ENCODE measurements at regions not wholly inside any gene's neighbourhood (a gene's known extent, or its start where the extent isn't known, plus 50 kb on each side); places are given as distances from the start of the nearest gene placed in this dataset.
"Not testable (repeated sequence)": the region's sequence is repeated elsewhere in the genome, so short reads cannot be mapped to it uniquely, and the experiment has no call there.

DNA sequence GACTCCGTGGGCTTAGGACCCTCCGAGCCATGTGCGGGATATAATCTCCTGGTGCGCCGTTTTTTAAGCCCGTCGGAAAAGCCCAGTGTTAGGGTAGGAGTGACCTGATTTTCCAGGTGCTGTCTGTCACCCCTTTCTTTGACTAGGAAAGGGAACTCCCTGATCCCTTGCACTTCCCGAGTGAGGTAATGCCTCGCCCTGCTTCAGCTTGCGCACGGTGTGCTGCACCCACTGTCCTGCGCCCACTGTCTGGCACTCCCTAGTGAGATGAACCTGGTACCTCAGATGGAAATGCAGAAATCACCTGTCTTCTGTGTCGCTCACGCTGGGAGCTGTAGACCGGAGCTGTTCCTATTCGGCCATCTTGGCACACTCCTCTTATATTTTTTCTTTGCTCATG, 95.1 kb upstream of the FRMD4B start:
- not testable (repeated sequence) for DNase-seq

DNA sequence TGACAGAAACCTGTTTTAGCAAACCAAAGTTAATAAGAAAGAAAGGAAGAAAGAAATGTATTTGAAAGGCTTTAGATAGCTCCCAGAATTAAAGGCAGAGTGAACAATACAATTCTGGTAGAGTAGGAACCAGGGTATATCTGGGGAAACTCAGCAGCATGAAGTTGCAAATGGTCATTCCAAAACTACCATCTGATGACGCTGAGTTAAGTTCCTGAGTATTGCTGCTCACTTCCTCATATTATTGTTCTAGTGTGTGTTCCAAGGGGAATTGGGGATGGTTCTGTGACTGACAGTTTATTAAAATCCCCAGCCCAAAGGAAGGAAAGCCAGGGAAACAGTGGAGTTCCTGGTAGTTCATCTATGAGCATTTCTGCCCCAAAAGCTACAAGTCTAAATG, 88.3 kb upstream of the FRMD4B start:
- no peak for DNase-seq

DNA sequence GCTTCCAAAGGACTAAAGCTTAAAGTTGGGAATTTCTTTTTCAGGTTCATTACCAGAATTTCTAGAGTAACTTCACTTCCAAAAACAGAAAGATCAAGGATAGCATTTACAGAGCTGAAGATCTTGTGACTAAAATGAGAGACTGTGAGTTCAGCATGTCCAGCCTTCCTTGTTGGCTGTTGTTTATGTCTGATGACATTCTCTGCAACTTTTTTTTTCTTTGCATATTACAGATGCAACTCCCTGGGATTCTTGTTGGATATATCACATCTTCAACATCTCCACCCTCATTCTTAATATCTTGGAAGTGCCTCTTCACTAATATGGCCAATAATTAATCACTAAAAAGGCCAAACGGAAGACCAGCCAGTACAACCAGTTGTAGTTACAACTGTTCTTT, 86.2 kb upstream of the FRMD4B start:
- DNase-seq, result no peak

DNA sequence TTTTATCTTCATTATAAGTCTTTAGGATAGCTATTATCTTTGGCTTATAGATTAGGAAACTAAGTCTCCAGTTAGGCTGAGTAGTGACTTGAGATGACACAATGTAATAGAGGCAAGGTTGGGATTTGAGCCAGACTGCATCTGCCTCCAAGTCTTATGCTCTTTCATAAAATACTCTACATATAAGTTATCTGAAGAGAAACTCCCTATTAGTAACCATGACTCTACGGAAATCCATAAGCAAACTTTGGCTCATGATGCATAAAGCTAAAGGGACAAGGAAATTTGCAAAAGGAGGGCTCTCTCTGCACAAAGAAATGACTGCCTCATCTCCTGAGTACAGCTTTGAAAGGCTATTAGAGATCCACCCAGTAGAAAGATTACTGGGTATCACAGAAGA, 77.6 kb upstream of the FRMD4B start:
- DNase-seq, result no peak

DNA sequence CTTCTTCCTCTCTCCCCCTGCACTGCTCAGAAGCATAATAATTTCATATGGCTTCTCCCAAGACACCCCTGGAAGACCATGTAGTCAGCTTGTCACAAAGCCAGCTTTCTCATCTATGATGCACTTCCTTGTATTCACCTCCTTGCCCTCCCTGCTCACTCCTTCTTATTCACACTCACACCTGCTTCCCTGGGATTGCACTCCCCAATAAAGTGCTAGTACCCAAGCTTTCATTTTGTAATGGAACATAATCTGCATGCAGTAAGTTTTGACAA, 76.9 kb upstream of the FRMD4B start:
- no peak for DNase-seq

DNA sequence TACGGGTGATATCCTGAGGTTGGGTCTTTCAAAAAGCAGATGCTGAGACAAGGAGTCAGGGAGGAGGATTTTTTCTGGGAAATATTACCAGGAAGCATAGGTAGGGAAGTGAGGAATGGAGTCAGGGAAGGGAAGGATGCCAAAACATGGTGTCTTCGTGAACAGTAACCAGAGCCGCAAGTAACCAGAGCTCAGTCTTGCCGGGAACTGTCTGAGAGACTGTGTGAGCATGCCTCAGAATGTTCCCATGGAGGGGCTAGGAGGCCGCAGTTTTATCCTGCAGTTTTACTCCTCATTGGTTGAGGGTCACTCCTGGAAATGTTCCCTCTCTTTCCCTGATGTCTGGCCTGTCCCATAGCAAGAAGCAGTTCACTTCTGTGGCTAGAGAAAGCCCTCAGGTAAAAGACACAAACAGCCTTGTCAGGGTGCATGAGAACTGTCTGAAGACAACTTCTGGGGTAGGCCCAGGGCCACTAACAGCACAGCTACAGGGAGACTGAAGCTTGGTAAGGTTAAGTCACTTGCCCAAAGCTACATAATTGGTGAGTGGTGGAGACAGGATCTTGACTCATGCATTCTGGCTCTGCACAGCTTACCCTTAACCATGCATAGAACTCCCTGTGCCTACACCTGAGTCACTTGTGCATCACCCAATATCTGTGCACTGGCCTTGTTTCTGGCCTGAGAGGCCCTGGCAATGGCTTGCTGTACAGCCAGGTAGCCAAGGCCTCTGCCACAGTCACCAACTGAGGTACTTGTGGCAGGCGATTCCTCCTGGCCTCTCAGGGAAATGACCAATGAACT, 76.3 kb upstream of the FRMD4B start:
- DNase-seq, result no peak

DNA sequence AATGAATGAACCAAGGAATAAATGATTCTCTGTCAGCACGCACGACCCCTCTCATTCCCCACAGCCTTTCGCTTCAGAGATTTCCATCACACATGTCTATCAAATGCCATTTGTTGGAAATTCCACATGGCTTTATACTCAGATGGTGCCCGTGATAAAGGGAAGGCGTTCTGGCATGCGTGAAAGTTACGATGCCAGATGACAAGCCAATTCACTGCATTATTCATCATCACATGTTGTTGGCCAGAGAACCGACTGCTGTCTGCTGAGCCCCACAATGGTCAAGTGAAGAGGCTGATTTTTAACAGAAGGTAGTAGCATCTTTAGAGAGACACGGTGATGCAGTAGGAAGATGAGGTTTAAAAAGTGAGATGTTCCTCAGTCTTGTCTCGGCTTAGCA, 74.1 kb upstream of the FRMD4B start:
- DNase-seq, result no peak

DNA sequence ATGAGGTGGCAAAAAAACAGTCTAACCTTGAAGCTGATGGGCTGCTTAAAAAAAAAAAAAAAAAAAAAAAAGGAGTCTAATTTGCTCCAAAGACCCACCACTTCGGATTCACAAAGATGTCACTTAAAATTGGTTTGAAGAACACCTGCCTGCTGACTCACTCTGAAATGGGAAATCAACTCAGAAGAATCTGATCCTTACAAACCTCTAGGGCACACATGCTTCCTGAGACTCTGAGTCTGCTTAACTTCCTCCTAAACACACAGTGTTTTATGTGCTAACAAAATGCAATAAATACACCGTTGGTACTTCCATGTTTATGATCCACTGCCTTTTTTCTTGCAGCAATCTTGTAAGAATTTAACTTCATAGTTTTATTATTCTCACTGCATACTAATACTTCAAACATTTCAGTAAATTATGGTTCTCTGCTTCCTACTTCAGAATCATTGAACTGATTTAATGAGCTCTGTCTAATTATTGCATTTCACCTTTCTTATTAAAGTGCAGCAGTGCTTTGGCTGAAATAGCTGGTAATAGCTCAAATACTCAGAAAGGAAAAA, 73.0 kb upstream of the FRMD4B start:
- DNase-seq, result no peak

DNA sequence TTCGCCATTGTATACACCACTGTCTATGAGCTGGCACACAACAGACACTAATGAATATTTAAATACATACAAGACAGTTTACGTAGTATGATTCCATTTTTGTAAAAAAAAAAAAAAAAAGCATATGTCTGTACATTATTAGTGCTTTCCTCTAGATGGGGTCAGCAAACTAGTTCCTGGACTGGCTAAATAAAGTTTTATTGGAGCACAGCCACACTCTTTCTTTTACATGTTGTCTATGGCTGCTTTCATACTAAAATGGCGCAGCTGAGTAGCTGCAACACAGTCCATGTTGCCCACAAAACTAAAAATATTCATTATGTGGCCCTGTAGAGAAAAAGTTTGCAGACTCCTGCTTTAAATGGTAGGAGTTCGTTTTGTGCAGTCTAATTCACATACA, 70.7 kb upstream of the FRMD4B start:
- DNase-seq, result no peak

DNA sequence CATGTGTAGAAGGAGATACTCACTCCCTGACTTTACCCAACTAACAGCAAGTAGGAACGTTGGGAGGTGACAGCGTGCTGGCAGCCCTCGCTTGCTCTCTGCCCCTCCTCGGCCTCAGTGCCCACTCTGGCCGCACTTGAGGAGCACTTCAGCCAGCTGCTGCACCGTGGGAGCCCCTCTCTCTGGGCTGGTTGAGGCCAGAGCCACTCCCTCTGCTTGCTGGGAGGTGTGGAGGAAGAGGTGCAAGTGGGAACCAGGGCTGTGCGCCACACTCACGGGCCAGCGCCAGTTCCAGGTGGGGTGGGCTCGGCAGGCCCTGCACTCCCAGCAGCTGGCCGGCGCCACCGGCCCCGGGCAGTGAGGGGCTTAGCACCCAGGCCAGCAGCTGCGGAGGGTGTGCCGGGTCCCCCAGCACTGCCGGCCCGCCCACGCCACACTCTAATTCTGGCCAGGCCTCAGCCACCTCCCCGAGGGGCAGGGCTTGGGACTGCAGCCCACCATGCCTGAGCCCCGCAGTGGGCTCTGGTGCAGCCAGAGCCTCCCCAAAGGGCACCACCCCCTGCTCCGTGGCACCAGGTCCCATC, 68.4 kb upstream of the FRMD4B start:
- DNase-seq, result no peak

DNA sequence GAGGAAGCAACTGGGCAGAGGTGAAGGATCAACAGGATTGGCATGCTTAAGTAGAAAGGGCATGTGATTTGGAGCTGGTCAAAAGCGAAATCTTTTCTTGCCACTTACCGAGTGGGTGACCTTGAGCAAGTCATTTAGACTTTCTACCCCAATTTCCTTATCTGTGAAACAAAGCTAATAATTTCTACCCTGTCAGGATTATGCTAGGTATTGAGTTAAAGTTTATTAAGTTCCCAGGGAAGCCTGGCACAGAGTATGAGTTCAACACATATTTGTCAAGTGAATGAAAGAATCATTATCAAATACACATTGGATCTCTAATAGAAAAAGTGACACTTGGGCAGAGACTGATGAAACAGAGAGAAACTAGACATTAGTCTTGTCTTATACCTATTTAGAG, 66.4 kb upstream of the FRMD4B start:
- no peak for DNase-seq

DNA sequence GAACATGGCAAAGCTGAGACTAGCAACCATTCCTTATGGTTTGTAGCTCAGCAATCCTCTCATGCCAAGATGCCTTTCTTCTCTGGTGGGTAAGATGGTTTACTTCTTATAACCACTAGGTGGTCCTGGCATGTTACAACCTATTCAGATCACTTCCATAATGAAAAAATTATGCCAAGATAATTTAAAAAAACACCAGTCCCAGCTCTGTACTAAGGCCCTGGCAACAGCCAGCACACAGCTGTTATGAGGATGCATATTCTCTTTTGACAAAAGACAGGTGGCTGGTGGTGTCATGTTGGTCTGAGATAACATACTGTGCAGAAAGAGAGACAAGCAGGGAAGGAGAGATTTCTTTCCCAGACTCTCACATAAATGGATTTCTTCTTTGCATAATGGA, 65.7 kb upstream of the FRMD4B start:
- DNase-seq, result no peak

DNA sequence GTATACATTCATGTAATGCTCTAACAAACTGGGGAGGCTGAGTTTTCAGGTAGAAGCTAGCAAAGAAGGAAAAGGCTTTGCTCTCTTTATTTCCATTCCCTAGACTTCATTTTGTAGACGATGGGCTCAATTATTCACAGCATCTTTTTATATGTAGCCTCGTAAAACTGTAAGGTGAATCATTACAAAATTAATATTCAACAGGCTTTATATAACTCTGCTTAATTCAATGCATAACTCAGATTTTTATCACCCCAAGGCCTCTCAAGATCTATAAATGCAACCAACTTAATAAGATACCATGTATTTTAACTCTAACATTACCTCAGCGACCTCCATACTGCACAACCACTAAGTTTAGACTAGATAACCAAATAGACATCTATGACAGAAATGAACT, 63.0 kb upstream of the FRMD4B start:
- DNase-seq, result no peak

DNA sequence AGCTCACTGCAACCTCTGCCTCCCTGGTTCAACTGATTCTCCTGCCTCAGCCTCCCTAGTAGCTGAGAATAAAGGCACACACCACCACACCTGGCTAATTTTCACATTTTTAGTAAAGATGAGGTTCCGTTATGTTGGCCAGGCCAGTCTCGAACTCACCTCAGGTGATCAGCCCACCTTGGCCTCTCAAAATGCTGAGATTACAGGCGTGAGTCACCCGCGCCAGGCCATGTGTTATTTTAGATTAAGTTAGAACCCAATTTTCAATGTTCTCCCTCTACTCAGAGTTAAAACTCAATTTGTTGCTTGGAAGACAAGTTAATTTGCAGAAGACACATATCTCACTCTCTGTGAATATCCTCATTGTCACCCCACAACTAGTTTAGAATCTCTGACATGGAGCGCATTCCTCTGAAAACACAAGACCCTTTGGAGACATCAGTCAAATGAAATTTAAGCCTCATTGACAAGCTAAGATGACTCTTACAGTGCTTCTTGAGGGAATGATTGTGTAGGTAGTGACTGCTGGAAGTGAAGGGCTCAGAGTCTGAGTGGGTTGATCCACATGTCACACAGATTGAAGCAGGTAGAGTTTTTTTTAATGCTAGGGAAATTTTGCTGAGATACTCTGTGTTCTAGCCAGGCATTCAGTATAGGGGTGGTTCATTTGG, 60.6 kb upstream of the FRMD4B start:
- DNase-seq, result no peak

DNA sequence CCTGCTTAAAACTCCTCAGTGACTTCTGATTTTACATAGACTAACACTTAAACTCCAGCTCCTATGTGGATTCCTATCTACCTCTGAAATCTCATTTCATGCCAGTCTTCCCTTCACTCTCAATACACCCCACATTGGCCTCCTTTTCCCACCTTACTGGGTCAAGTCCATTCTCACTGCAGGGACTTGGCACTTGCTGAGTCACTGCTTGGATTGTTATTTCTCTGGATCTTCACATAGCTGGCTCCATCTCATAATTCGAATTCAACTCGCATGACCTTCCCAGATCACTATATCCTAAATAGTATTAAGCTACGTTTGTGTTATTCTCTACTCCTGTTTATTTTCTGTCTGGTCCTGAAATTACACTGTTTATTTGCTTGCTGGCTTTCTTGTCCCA, 59.6 kb upstream of the FRMD4B start:
- DNase-seq, result no peak

DNA sequence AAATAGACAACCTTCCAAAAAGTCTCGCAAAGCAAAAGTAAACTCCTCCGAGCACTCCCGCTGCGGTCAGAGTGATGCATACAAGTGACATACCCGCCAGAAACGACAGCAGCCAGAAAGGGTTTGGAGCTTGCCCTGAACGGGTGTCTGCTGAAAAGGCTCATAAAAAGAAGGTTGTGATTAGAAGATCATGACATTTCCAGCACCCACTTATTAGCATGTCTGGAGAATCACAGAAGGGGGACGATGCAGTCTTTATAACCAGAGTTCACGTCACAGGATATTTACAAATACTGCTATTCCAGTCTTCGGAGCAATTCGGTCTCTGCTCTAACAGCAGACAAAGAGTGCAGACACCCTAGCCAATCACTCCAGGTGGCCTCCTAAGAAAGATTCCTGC, 59.1 kb upstream of the FRMD4B start:
- no peak for DNase-seq

DNA sequence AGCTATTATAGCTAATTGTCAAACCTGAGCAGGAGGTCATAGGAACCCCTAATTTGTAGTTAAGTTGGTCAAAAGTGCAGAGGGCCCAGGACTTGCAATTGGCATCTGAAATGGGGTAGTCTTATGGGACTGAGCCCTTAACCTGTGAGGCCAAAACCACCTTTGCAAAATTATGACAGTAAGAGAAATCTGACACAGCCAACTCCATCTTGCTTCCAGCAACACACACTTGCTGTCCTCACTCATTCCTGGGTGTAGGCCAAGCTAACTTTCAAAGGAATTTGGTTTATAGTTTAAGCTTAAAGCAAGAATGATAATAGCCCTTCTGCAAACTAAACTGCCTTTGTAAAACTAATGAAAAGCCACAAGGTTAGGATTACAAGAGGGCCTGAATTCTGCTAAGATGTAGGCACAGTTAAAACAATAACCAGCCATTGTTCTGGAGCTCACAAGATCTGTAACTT, 57.6 kb upstream of the FRMD4B start:
- no peak for DNase-seq

DNA sequence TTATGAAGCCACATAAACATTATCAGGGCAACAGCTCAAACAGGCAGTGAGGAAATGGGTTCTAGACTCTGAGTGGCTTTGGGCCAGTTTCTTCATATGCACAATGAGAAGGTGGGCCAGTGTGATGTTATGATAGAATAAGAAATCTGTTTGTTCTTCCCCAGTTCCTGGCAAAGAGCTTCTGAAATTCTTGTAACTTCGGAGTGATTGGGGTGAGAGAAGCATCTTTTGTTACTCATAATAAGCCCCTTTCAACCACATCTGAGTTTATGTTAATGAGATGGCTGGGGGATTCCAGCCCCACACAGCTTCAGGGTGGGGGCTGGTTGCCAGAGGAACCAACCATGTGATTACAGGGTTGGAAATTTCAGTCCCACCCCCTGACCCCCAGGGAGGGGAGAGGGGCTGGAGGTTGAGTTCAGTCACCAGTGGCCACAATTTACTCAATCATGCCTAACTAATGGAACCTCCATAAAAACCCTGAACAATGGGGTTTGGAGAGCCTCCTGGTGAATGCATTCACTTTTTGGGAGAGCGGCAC, 57.0 kb upstream of the FRMD4B start:
- DNase-seq, result no peak

DNA sequence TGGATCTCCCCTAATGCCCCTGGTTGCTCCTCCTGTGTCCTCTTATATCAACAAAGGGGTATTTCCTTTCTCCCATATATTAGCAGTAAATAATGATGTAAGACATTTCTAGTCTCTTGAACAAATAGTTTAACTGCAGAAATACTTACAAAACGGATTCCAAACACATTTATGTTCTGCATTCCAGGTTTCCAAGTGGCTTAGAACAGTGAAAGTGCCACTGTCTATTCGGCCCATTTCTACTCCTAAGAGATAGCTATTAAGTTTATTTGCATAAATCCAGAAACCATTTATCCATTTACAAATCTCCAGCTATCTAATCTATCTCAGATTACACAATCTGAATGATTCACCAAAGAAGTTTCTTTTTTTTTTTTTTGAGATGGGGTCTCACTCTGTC, 55.8 kb upstream of the FRMD4B start:
- no peak for DNase-seq

DNA sequence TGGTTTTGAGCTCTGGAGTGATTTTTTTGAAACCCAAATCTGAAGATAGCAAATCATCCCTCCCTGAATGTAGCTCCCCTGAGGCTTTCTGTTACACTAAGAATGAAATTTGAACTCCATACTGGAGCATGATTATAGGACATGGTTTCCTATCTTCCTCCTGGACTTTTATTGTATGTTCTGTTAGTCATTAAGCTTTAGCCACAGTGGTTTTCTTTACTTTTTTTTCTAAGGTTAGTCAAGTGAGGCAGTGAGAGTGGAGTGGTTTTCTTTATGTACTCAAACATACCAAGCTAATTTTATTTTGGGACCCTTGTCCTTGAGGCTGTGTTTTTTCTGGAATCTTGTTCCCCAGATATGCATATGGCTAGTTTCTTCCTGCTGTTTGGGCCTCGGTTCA, 55.2 kb upstream of the FRMD4B start:
- DNase-seq, result no peak

DNA sequence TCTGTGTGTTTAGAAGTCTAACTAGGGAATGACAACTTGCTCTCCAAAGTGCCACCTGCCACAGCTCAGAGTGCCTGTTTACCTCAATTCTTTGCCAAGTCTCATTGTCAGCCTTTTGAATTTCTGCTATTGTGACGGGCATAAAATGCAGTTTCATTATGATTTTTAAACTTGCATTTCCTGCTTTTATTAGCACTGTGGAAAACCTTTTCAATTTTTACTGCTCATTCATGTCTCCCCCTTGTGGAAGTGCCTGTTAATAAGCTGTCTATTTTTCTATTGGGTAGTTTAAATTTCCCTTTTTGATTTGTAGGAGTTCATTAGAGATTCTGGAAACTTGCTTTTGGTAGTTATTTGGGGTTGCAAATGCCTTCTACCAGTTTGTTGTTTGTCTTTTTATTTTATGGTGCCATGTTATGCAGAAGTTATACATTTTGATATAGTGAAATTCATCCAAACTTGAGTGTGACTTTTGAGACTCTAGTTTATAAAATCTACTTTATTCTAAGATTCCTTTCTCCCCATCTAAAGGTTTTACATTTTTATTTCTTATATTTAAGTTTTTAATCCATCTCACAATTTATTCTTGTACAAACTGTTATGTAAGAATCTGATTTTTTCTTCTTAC, 53.9 kb upstream of the FRMD4B start:
- no peak for DNase-seq

DNA sequence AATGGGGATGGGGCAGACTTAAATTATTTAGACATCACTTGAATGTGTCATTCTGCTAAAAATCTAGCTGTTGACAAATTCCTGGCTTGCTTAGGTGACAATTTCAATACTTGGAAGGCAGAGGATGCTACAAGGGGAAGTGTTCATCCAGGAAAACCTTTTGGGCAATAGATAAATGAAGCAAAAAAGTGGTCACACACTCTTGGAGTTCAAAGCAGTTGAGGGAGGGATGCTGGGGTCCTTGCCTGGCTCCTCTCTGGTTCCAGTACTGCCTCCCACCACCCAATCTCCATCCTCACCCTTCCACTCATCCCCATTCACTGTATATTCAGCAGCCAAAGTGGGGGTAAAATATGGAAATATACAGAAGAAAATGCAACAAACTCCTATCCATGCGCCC, 52.6 kb upstream of the FRMD4B start:
- DNase-seq, result no peak
